Gastrocnemius medialis (tissue), 4 donors: ENCODE measurements at regions not wholly inside any gene's neighbourhood (a gene's known extent, or its start where the extent isn't known, plus 50 kb on each side); places are given as distances from the start of the nearest gene placed in this dataset.

Experiments used
- POLR2A ChIP-seq, 2 donors: fragments of 450-650 bp; IDR thresholded peaks; one replicate each; pipeline ENCODE4 v1.6.1; 2017; ENCODE audit warnings: antibody characterized with exemption in 2 of 2, mild to moderate bottlenecking in 2 of 2, moderate library complexity in 2 of 2
- TF ChIP-seq, protein P1 (sequence below), 5 experiments: fragments of 450-650 bp in 3 of 5; fragments of 200-600 bp in 2 of 5; sonication (generic) in 2 of 5; IDR thresholded peaks in 4 of 5; conservative IDR thresholded peaks in 1 of 5; 1 replicate in 4 of 5; 2 replicates in 1 of 5; pipeline ENCODE4 v1.5.1; 2016 to 2019; ENCODE audit warnings: antibody characterized with exemption in 5 of 5, mild to moderate bottlenecking in 3 of 5, moderate library complexity in 3 of 5

DNA sequence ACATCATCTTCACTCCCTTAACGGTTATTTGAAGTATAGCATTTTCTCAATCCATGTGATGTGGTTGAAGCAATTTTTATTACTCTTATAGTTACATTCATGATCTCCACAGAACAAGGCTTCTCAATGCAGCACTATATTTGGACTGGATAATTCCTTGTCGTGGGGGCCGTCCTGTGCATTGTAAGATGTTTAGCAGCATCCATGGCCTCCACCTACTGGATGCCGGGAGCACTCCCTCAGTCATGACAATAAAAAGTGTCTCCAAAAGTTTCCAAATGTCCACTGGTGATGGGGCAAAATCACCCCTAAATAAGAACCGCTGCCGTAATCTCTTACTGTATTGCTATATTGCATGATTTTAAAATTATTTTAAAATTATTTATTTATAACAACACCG is 110.6 kb upstream of the DDX18 start:
- TF ChIP-seq POLR2A (IDR thresholded peaks at IDR 0.05), result no peak
- TF ChIP-seq, protein P1, sequence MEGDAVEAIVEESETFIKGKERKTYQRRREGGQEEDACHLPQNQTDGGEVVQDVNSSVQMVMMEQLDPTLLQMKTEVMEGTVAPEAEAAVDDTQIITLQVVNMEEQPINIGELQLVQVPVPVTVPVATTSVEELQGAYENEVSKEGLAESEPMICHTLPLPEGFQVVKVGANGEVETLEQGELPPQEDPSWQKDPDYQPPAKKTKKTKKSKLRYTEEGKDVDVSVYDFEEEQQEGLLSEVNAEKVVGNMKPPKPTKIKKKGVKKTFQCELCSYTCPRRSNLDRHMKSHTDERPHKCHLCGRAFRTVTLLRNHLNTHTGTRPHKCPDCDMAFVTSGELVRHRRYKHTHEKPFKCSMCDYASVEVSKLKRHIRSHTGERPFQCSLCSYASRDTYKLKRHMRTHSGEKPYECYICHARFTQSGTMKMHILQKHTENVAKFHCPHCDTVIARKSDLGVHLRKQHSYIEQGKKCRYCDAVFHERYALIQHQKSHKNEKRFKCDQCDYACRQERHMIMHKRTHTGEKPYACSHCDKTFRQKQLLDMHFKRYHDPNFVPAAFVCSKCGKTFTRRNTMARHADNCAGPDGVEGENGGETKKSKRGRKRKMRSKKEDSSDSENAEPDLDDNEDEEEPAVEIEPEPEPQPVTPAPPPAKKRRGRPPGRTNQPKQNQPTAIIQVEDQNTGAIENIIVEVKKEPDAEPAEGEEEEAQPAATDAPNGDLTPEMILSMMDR (IDR thresholded peaks at IDR 0.05 in 4 of 5, conservative IDR thresholded peaks at IDR 0.05 in 1 of 5), result no peak
